ENCODE measurements at regions not wholly inside any gene's neighbourhood (a gene's known extent, or its start where the extent isn't known, plus 50 kb on each side); places are given as distances from the start of the nearest gene placed in this dataset.

DNA sequence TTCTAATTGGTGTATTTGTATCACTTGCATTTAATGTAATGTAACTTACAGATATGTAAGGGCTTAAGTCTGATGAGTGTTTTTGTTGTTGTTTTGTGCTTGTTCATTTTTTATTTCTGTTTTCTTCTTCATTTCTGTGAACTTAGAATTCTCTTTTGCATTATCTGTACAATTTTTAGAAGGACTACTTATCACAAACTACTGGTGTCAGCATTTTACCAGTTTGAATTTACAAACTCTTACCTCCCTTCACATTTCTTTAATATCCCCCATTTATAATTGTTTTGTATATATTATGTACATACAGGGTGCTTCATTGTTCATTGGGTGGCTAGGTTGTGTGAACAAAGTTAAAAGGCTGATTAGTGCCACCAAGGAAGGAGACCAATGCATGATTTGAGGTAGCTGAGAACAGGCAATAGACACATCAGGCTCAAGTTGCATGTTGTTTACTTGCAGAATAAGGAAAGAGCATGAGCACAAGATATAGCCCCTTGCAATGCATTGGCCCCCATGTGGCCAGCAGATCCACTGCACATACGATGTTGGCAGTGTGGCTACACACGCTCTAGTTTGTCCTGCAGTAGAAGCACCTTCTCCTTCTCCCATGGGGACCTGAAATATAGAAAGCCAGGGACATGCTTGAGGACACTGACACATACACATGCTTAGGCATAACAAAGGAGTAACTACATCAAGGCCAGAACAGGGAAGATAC, 198.2 kb downstream of the CD8B2 start:
- ChIA-PET POLR2A (no interaction called here), CTCF (ENCODE audit: unreplicated experiment) (no interaction called here)
- DNase-seq (ENCODE audit: low spot score): no peak
- H3K4me1 ChIP-seq (ENCODE audit: insufficient read depth, low read length, poor library complexity, severe bottlenecking): no peaks in the 10 kb centered on the region
- no peaks in the 10 kb centered on the region for H3K9me3 ChIP-seq (ENCODE audit: low read length)
- H3K4me3 ChIP-seq (ENCODE audit: low read depth, low read length, poor library complexity, severe bottlenecking): no peak overlapping the region
- H4K20me1 ChIP-seq (ENCODE audit: insufficient read depth, low read length): no peaks in the 10 kb centered on the region
- no peak overlapping the region for H2AFZ ChIP-seq (ENCODE audit: low read length)
- BruUV-seq (replicated peaks): no TSS peak
- no peaks in the 10 kb centered on the region for H3K79me2 ChIP-seq (ENCODE audit: insufficient read depth, low read depth, low read length)
- intact Hi-C loops (cut with micrococcal nuclease; ENCODE audit: unreplicated experiment): no loop called here
- no peak for TF ChIP-seq EZH2phosphoT487 (IDR thresholded peaks at IDR 0.05; ENCODE audit: borderline replicate concordance, low read depth, low read length)
- TF ChIP-seq, protein P1, sequence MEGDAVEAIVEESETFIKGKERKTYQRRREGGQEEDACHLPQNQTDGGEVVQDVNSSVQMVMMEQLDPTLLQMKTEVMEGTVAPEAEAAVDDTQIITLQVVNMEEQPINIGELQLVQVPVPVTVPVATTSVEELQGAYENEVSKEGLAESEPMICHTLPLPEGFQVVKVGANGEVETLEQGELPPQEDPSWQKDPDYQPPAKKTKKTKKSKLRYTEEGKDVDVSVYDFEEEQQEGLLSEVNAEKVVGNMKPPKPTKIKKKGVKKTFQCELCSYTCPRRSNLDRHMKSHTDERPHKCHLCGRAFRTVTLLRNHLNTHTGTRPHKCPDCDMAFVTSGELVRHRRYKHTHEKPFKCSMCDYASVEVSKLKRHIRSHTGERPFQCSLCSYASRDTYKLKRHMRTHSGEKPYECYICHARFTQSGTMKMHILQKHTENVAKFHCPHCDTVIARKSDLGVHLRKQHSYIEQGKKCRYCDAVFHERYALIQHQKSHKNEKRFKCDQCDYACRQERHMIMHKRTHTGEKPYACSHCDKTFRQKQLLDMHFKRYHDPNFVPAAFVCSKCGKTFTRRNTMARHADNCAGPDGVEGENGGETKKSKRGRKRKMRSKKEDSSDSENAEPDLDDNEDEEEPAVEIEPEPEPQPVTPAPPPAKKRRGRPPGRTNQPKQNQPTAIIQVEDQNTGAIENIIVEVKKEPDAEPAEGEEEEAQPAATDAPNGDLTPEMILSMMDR (conservative IDR thresholded peaks at IDR 0.05; ENCODE audit: low read length): no peak; the same call in 1 of the 2 replicates
- no peak overlapping the region for H3K27ac ChIP-seq (ENCODE audit: low read depth, low read length, poor library complexity, severe bottlenecking)
- H3K4me2 ChIP-seq (ENCODE audit: low read length): no peak overlapping the region
- H3K36me3 ChIP-seq (ENCODE audit: insufficient read depth, low read length): no peaks in the 10 kb centered on the region
- no peaks in the 10 kb centered on the region for H3K9me2 ChIP-seq (ENCODE audit: insufficient read depth, low read length)

DNA sequence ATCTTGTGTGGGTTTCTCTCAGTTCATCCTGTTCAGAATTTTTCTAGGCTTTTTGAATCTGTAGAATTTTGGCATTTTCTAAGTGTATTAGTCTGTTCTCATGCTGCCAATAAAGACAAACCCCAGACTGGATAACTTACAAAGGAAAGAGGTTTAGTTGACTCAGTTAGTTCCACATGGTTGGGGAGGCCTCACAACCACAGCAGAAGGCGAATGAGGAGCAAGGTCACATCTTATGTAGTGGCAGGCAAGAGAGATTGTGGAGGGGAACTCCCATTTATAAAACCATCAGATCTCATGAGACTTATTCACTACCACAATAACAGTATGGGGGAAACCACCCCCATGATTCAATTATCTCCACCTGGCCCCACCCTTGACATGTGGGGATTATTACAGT, 199.2 kb downstream of the ST6GAL2 start:
- no peak for TF ChIP-seq EZH2phosphoT487 (IDR thresholded peaks at IDR 0.05; ENCODE audit: borderline replicate concordance, low read depth, low read length)
- TF ChIP-seq, protein P1 (conservative IDR thresholded peaks at IDR 0.05; ENCODE audit: low read length): no peak
- no peak overlapping the region for H3K4me3 ChIP-seq (ENCODE audit: low read depth, low read length, poor library complexity, severe bottlenecking)
- H2AFZ ChIP-seq (ENCODE audit: low read length): no peak overlapping the region
- no peak overlapping the region for H3K4me2 ChIP-seq (ENCODE audit: low read length)
- no TSS peak for BruUV-seq (replicated peaks)
- no peak overlapping the region for H3K27ac ChIP-seq (ENCODE audit: low read depth, low read length, poor library complexity, severe bottlenecking)
- no peaks in the 10 kb centered on the region for H4K20me1 ChIP-seq (ENCODE audit: insufficient read depth, low read length)
- POLR2A ChIA-PET: no interaction called here
- CTCF ChIA-PET (ENCODE audit: unreplicated experiment): no interaction called here
- no peaks in the 10 kb centered on the region for H3K9me2 ChIP-seq (ENCODE audit: insufficient read depth, low read length)
- intact Hi-C loops (cut with micrococcal nuclease; ENCODE audit: unreplicated experiment): no loop called here
- H3K4me1 ChIP-seq (ENCODE audit: insufficient read depth, low read length, poor library complexity, severe bottlenecking): no peaks in the 10 kb centered on the region
- no peaks in the 10 kb centered on the region for H3K9me3 ChIP-seq (ENCODE audit: low read length)
- no peaks in the 10 kb centered on the region for H3K79me2 ChIP-seq (ENCODE audit: insufficient read depth, low read depth, low read length)
- no peaks in the 10 kb centered on the region for H3K36me3 ChIP-seq (ENCODE audit: insufficient read depth, low read length)
- DNase-seq (ENCODE audit: low spot score): no peak

DNA sequence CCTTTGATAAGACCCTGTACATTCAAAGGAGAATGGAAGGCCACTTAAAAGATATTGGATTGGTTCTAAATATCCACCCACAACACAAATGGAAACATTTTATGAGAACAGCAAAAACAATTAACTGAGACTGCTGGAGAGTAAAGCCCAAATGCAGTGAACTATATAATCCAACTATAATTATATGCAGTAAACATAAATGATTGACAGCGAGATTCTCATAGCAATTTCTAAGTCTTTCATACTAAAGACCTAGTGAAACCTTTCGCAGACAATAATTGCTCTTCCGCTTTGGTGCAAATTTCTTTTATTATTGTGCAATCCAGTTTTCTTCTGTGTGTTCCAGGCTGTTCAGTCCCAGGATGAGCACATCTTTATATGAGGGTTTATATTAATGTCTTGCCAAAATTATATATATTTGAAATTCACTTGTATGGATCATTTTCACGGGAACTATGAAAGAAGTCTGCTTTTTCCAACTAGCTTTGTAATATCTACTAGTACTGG, 190.9 kb downstream of the ST6GAL2 start:
- Histone ChIP-seq H3K4me3 (ENCODE audit: low read depth, low read length, poor library complexity, severe bottlenecking) (no peak overlapping the region), H4K20me1 (ENCODE audit: insufficient read depth, low read length) (no peaks in the 10 kb centered on the region), H3K36me3 (ENCODE audit: insufficient read depth, low read length) (no peaks in the 10 kb centered on the region), H3K79me2 (ENCODE audit: insufficient read depth, low read depth, low read length) (no peaks in the 10 kb centered on the region), H3K9me3 (ENCODE audit: low read length) (no peaks in the 10 kb centered on the region), H2AFZ (ENCODE audit: low read length) (no peak overlapping the region), H3K4me2 (ENCODE audit: low read length) (no peak overlapping the region), H3K9me2 (ENCODE audit: insufficient read depth, low read length) (no peaks in the 10 kb centered on the region), H3K4me1 (ENCODE audit: insufficient read depth, low read length, poor library complexity, severe bottlenecking) (no peaks in the 10 kb centered on the region), H3K27ac (ENCODE audit: low read depth, low read length, poor library complexity, severe bottlenecking) (no peak overlapping the region)
- TF ChIP-seq EZH2phosphoT487 (IDR thresholded peaks at IDR 0.05; ENCODE audit: borderline replicate concordance, low read depth, low read length): no peak
- TF ChIP-seq, protein P1 (conservative IDR thresholded peaks at IDR 0.05; ENCODE audit: low read length): no peak
- ChIA-PET CTCF (ENCODE audit: unreplicated experiment) (no interaction called here), POLR2A (no interaction called here)
- BruUV-seq (replicated peaks): no TSS peak
- intact Hi-C loops (cut with micrococcal nuclease; ENCODE audit: unreplicated experiment): no loop called here
- DNase-seq (ENCODE audit: low spot score): no peak

All from OCI-LY7 (cell line).